ENCODE measurements at regions not wholly inside any gene's neighbourhood (a gene's known extent, or its start where the extent isn't known, plus 50 kb on each side); places are given as distances from the start of the nearest gene placed in this dataset.
"Not testable (repeated sequence)": the region's sequence is repeated elsewhere in the genome, so short reads cannot be mapped to it uniquely, and the experiment has no call there.

GRCh38 chrX:28408017-28408723, 179.1 kb upstream of the IL1RAPL1 start:
- no peak for DNase-seq

- DNase-seq = no peak
Measured at GRCh38 chrX:28398342-28398741, 188.9 kb upstream of the IL1RAPL1 start.

GRCh38 chrX:28391528-28391927, 195.7 kb upstream of the IL1RAPL1 start:
- DNase-seq = no peak

GRCh38 chrX:28379103-28379502, 208.1 kb upstream of the IL1RAPL1 start:
- DNase-seq = peak; percentile 0

GRCh38 chrX:28367649-28368048, 219.6 kb upstream of the IL1RAPL1 start:
- DNase-seq = not testable (repeated sequence)

- DNase-seq = no peak
Measured at GRCh38 chrX:28351801-28352200, 235.4 kb upstream of the IL1RAPL1 start.

GRCh38 chrX:28349888-28350287, 237.4 kb upstream of the IL1RAPL1 start:
- no peak for DNase-seq

GRCh38 chrX:28347476-28347875, 239.8 kb upstream of the IL1RAPL1 start:
- DNase-seq = no peak

- no peak for DNase-seq
Measured at GRCh38 chrX:28329156-28329555, 258.1 kb upstream of the IL1RAPL1 start.

GRCh38 chrX:28324321-28324721, 262.9 kb upstream of the IL1RAPL1 start:
- no peak for DNase-seq

GRCh38 chrX:28321286-28321685, 266.0 kb upstream of the IL1RAPL1 start:
- no peak for DNase-seq

GRCh38 chrX:28312965-28313364, 274.3 kb upstream of the IL1RAPL1 start:
- DNase-seq = no peak

GRCh38 chrX:28312259-28312658, 275.0 kb upstream of the IL1RAPL1 start:
- DNase-seq = no peak

GRCh38 chrX:28311466-28311865, 275.8 kb upstream of the IL1RAPL1 start:
- no peak for DNase-seq

- no peak for DNase-seq
Measured at GRCh38 chrX:28303486-28303885, 283.8 kb upstream of the IL1RAPL1 start.

GRCh38 chrX:28278726-28279125, 297.5 kb upstream of the DCAF8L1 start:
- DNase-seq = no peak

GRCh38 chrX:28278251-28278650, 297.0 kb upstream of the DCAF8L1 start:
- no peak for DNase-seq

GRCh38 chrX:28273736-28274135, 292.5 kb upstream of the DCAF8L1 start:
- peak; percentile 9 for DNase-seq

- DNase-seq = no peak
Measured at GRCh38 chrX:28246675-28247074, 265.4 kb upstream of the DCAF8L1 start.

GRCh38 chrX:28229217-28229616, 248.0 kb upstream of the DCAF8L1 start:
- no peak for DNase-seq

- no peak for DNase-seq
Measured at GRCh38 chrX:28225513-28225912, 244.3 kb upstream of the DCAF8L1 start.

- DNase-seq = no peak
Measured at GRCh38 chrX:28223991-28224390, 242.7 kb upstream of the DCAF8L1 start.

- no peak for DNase-seq
Measured at GRCh38 chrX:28223469-28223868, 242.2 kb upstream of the DCAF8L1 start.

GRCh38 chrX:28205905-28206304, 224.7 kb upstream of the DCAF8L1 start:
- no peak for DNase-seq

GRCh38 chrX:28205126-28205525, 223.9 kb upstream of the DCAF8L1 start:
- no peak for DNase-seq
